Right ventricle myocardium inferior (tissue), 1 donor: ENCODE measurements at regions not wholly inside any gene's neighbourhood (a gene's known extent, or its start where the extent isn't known, plus 50 kb on each side); places are given as distances from the start of the nearest gene placed in this dataset.
"Not testable (repeated sequence)": the region's sequence is repeated elsewhere in the genome, so short reads cannot be mapped to it uniquely, and the experiment has no call there.

Experiments
- ATAC-seq: fragments of 200-7000 bp; cut with Tn5 transposase; one replicate; pipeline ENCODE4 v1.9.1; 2020; ENCODE audit warnings: mild to moderate bottlenecking, moderate library complexity
- DNase-seq: peaks from one replicate; pipeline ENCODE4 v3.0.0; 2021; ENCODE audit errors: missing footprints
- intact Hi-C: fragments of 100-400 bp; cut with DNase I; formaldehyde crosslinking; loops from one replicate; pipeline ENCODE4 v1.11.0; 2022
- donor health status: DM: no; HTN: yes; CAD: no; lungs with severe emphysema.

GRCh38 chr15:23835953-23836352 is 148.8 kb upstream of the NDN start:
- intact Hi-C loops: no loop called here
- DNase-seq (no peak), ATAC-seq (no peak)

- ATAC-seq (no peak), DNase-seq (no peak)
- intact Hi-C loops: no loop called here
Observed at GRCh38 chr15:23839893-23840474, 152.9 kb upstream of the NDN start.

GRCh38 chr15:23846218-23846617 is 159.1 kb upstream of the NDN start:
- DNase-seq (no peak), ATAC-seq (no peak)
- intact Hi-C loops: no loop called here

- DNase-seq (no peak), ATAC-seq (no peak)
- intact Hi-C loops: no loop called here
Observed at GRCh38 chr15:23850666-23851065, 163.6 kb upstream of the NDN start.

GRCh38 chr15:23851921-23852320 is 164.8 kb upstream of the NDN start:
- no peak for DNase-seq
- intact Hi-C loops: no loop called here
- ATAC-seq: no peak

GRCh38 chr15:23853286-23853685 is 166.2 kb upstream of the NDN start:
- ATAC-seq: no peak
- intact Hi-C loops: no loop called here

GRCh38 chr15:23854203-23854911 is 167.3 kb upstream of the NDN start:
- DNase-seq: no peak
- intact Hi-C loops: no loop called here
- no peak for ATAC-seq

More at GRCh38 chr15:23853286-23853685, 166.2 kb upstream of the NDN start:
- no peak for DNase-seq

GRCh38 chr15:23854912-23855659 is 168.0 kb upstream of the NDN start:
- intact Hi-C loops: no loop called here
- no peak for DNase-seq
- ATAC-seq: no peak

- DNase-seq (no peak), ATAC-seq (no peak)
- intact Hi-C loops: no loop called here
Observed at GRCh38 chr15:23855947-23856346, 168.8 kb upstream of the NDN start.

GRCh38 chr15:23857028-23857641 is 170.0 kb upstream of the NDN start:
- DNase-seq (no peak), ATAC-seq (no peak)
- intact Hi-C loops: no loop called here

- ATAC-seq (no peak), DNase-seq (no peak)
- intact Hi-C loops: no loop called here
Observed at GRCh38 chr15:23859008-23859407, 171.9 kb upstream of the NDN start.

GRCh38 chr15:23860290-23861245 is 173.5 kb upstream of the NDN start:
- intact Hi-C loops: no loop called here

GRCh38 chr15:23866832-23867231 is 179.7 kb upstream of the NDN start:
- intact Hi-C loops: no loop called here

More at GRCh38 chr15:23860290-23861245, 173.5 kb upstream of the NDN start:
- DNase-seq (no peak), ATAC-seq (no peak)

GRCh38 chr15:23869396-23869795 is 182.3 kb upstream of the NDN start:
- intact Hi-C loops: no loop called here
- peak; percentile 84 for ATAC-seq
- DNase-seq: peak; percentile 70

More at GRCh38 chr15:23866832-23867231, 179.7 kb upstream of the NDN start:
- DNase-seq (no peak), ATAC-seq (no peak)

GRCh38 chr15:23873613-23874012 is 186.5 kb upstream of the NDN start:
- DNase-seq, ATAC-seq, intact Hi-C loops: not testable (repeated sequence)

GRCh38 chr15:23877502-23878412 is 190.7 kb upstream of the NDN start:
- ATAC-seq (peak; percentile 57), DNase-seq (no peak)
- intact Hi-C loops: loop anchor here (5.0 kb wide), 1 partner anchor 235 kb away; no protein-coding TSS in a partner anchor

- DNase-seq: no peak
- no peak for ATAC-seq
- intact Hi-C loops: no loop called here
Observed at GRCh38 chr15:23881291-23881690, 194.2 kb upstream of the NDN start.
